ENCODE measurements at regions not wholly inside any gene's neighbourhood (a gene's known extent, or its start where the extent isn't known, plus 50 kb on each side); places are given as distances from the start of the nearest gene placed in this dataset.

- no peak for TF ChIP-seq CTCF (IDR thresholded peaks at IDR 0.05)
- no peak for TF ChIP-seq EZH2 (IDR thresholded peaks at IDR 0.05; ENCODE audit: borderline replicate concordance, insufficient read depth, low read depth, low read length, poor library complexity, severe bottlenecking)
Observed at GRCh38 chr1:177891809-177892208, 78.0 kb downstream of the SEC16B start.

Data from B cell (primary cell).